Mesenchymal stem cell (in vitro differentiated cells and primary cell): ENCODE measurements at regions not wholly inside any gene's neighbourhood (a gene's known extent, or its start where the extent isn't known, plus 50 kb on each side); places are given as distances from the start of the nearest gene placed in this dataset.

Experiments used
- DNase-seq: peaks from one replicate; pipeline ENCODE4 v3.0.0-alpha.2; 2013
- H2AFZ ChIP-seq: one replicate; pipeline ENCODE4 v1.6.1; 2013; ENCODE audit warnings: low read depth, mild to moderate bottlenecking, control low read depth, inconsistent platforms, low read length, moderate library complexity
- H2AK5ac ChIP-seq: 2 replicates; pipeline ENCODE4 v1.6.1; 2013; ENCODE audit warnings: low read length, moderate library complexity, mild to moderate bottlenecking, inconsistent platforms; ENCODE audit not compliant: severe bottlenecking
- H2BK120ac ChIP-seq: one replicate; pipeline ENCODE4 v1.6.1; 2013; ENCODE audit warnings: low read depth, mild to moderate bottlenecking, inconsistent platforms, low read length, moderate library complexity
- H2BK12ac ChIP-seq, 2 experiments: one replicate each; pipeline ENCODE4 v1.6.1; 2013; ENCODE audit warnings: inconsistent platforms in 2 of 2, low read length in 2 of 2, mild to moderate bottlenecking in 2 of 2, moderate library complexity in 2 of 2, control low read depth in 1 of 2
- H2BK15ac ChIP-seq: one replicate; pipeline ENCODE4 v1.6.1; 2013; ENCODE audit warnings: mild to moderate bottlenecking, low read depth, inconsistent platforms; ENCODE audit not compliant: poor library complexity, severe bottlenecking
- H2BK5ac ChIP-seq: 2 replicates; pipeline ENCODE4 v1.6.1; 2013; ENCODE audit warnings: low read depth, mild to moderate bottlenecking, low read length, control low read depth, inconsistent platforms; ENCODE audit not compliant: poor library complexity, severe bottlenecking
- H3K14ac ChIP-seq, 2 experiments: one replicate each; pipeline ENCODE4 v1.6.1; 2013; ENCODE audit warnings: inconsistent platforms in 2 of 2, low read length in 2 of 2, control low read depth in 1 of 2, mild to moderate bottlenecking in 1 of 2, moderate library complexity in 1 of 2
- H3K18ac ChIP-seq, 2 experiments: one replicate each; pipeline ENCODE4 v1.6.1; 2013; ENCODE audit warnings: inconsistent platforms in 2 of 2, low read length in 2 of 2, control low read depth in 1 of 2, low read depth in 1 of 2, mild to moderate bottlenecking in 1 of 2
- H3K23ac ChIP-seq, 2 experiments: one replicate each; pipeline ENCODE4 v1.6.1; 2013; ENCODE audit warnings: inconsistent platforms in 2 of 2, low read length in 2 of 2, mild to moderate bottlenecking in 2 of 2, moderate library complexity in 2 of 2, control low read depth in 1 of 2
- H3K27ac ChIP-seq: 2 replicates; pipeline ENCODE4 v1.5.1; 2013; ENCODE audit warnings: mild to moderate bottlenecking, moderate library complexity, low read length, control low read depth, inconsistent platforms; ENCODE audit not compliant: poor library complexity, severe bottlenecking
- H3K27me3 ChIP-seq, 2 experiments: 2 replicates each; pipeline versions ENCODE4 v1.6.1 to v1.7.0; 2013; ENCODE audit warnings: low read length in 2 of 2, mild to moderate bottlenecking in 2 of 2, moderate library complexity in 2 of 2, control low read depth in 1 of 2, inconsistent platforms in 1 of 2; ENCODE audit not compliant: control insufficient read depth in 1 of 2, insufficient read depth in 1 of 2
- H3K36me3 ChIP-seq, 2 experiments: 2 replicates each; pipeline versions ENCODE4 v1.6.1 to v1.7.0; 2013; ENCODE audit warnings: low read length in 2 of 2, control low read depth in 1 of 2, inconsistent platforms in 1 of 2, low read depth in 1 of 2, mild to moderate bottlenecking in 1 of 2; ENCODE audit not compliant: insufficient read depth in 2 of 2, control insufficient read depth in 1 of 2
- H3K4ac ChIP-seq, 2 experiments: one replicate each; pipeline ENCODE4 v1.6.1; 2013; ENCODE audit warnings: inconsistent platforms in 2 of 2, low read length in 2 of 2, mild to moderate bottlenecking in 2 of 2, moderate library complexity in 2 of 2, control low read depth in 1 of 2, low read depth in 1 of 2
- H3K4me1 ChIP-seq: 2 replicates; pipeline ENCODE4 v1.6.1; 2013; ENCODE audit warnings: low read depth, low read length, control low read depth; ENCODE audit not compliant: control insufficient read depth, insufficient read depth
- H3K4me2 ChIP-seq: 2 replicates; pipeline ENCODE4 v1.6.1; 2013; ENCODE audit warnings: low read length, mild to moderate bottlenecking, inconsistent platforms; ENCODE audit not compliant: poor library complexity, severe bottlenecking
- H3K4me3 ChIP-seq, 2 experiments: 2 replicates each; pipeline versions ENCODE4 v1.5.1 to v1.7.0; 2013; ENCODE audit warnings: low read length in 2 of 2, mild to moderate bottlenecking in 2 of 2, control low read depth in 1 of 2, low read depth in 1 of 2; ENCODE audit not compliant: insufficient read depth in 1 of 2
- H3K79me1 ChIP-seq: replicated peaks from 2 replicates; pipeline ENCODE4 v1.6.1; 2013; ENCODE audit warnings: mild to moderate bottlenecking, control low read depth, low read length, inconsistent platforms; ENCODE audit not compliant: poor library complexity, severe bottlenecking
- H3K9ac ChIP-seq: 2 replicates; pipeline ENCODE4 v1.7.0; 2013; ENCODE audit warnings: mild to moderate bottlenecking, low read length, moderate library complexity
- H3K9me3 ChIP-seq: 2 replicates; pipeline ENCODE4 v1.7.0; 2013; ENCODE audit warnings: mild to moderate bottlenecking, low read length; ENCODE audit not compliant: control insufficient read depth
- H4K8ac ChIP-seq: one replicate; pipeline ENCODE4 v1.6.1; 2013; ENCODE audit warnings: inconsistent platforms, mild to moderate bottlenecking, low read length, moderate library complexity
- H4K91ac ChIP-seq: one replicate; pipeline ENCODE4 v1.6.1; 2013; ENCODE audit warnings: mild to moderate bottlenecking, low read length, inconsistent platforms
- WGBS: methylation state at CpG from one replicate; pipeline ENCODE4 v1.1.7; 2013; ENCODE audit warnings: mixed read lengths; 5-methylcytosine and 5-hydroxymethylcytosine counted together

- Histone ChIP-seq H3K9ac (no peak overlapping the region), H2BK12ac (no peak overlapping the region), H3K27me3 (peaks cover 0 to 17% of the 10 kb centered on the region in 2 experiments), H3K18ac (no peak overlapping the region), H3K79me1 (no peaks in the 10 kb centered on the region), H2AK5ac (no peak overlapping the region), H3K14ac (no peak overlapping the region), H4K8ac (no peak overlapping the region), H3K23ac (no peak overlapping the region), H3K36me3 (no peaks in the 10 kb centered on the region), H3K9me3 (no peaks in the 10 kb centered on the region), H2AFZ (no peak overlapping the region), H4K91ac (no peak overlapping the region), H2BK120ac (no peak overlapping the region), H3K4me3 (no peak overlapping the region), H3K4ac (no peak overlapping the region), H3K4me2 (no peak overlapping the region), H2BK15ac (no peak overlapping the region), H2BK5ac (no peak overlapping the region), H3K4me1 (no peaks in the 10 kb centered on the region), H3K27ac (no peak overlapping the region)
- no peak for DNase-seq
- 43% methylated on average over 3 of the region's 6 CpGs for WGBS
These were observed 235.4 kb downstream of the TTLL7 start for GRCh38 chr1:83763361-83764095.

DNA sequence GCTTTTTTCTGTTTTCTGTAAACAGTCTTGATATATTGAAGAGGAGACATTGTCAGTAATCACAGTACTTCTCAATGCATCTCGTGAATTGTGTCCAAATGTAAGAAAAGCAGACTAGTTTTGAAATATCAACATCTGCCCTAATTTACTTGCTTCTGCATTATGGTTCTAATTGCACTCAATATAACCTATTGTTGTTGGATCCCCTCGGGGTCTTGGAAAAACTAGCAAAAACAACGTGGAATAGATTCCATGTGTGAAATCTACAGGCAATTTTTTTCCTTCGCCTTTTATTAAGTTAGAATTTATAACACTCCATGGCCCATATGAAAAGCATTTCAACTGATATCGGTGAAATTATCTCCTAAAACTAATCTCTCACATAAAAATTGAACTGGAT is 236.5 kb downstream of the TTLL7 start:
- H2BK12ac ChIP-seq, result no peak overlapping the region
- H3K9ac ChIP-seq, result no peak overlapping the region
- H3K4me3 ChIP-seq, result no peak overlapping the region
- DNase-seq, result no peak
- H3K4me2 ChIP-seq, result no peak overlapping the region
- peaks cover 0 to 17% of the 10 kb centered on the region in 2 experiments for H3K27me3 ChIP-seq
- no peaks in the 10 kb centered on the region for H3K9me3 ChIP-seq
- no peak overlapping the region for H3K14ac ChIP-seq
- no peak overlapping the region for H4K8ac ChIP-seq
- no peak overlapping the region for H4K91ac ChIP-seq
- H2BK120ac ChIP-seq, result no peak overlapping the region
- no peaks in the 10 kb centered on the region for H3K36me3 ChIP-seq
- H2AFZ ChIP-seq, result no peak overlapping the region
- no peak overlapping the region for H2BK15ac ChIP-seq
- H3K4me1 ChIP-seq, result no peaks in the 10 kb centered on the region
- H3K23ac ChIP-seq, result no peak overlapping the region
- H2BK5ac ChIP-seq, result no peak overlapping the region
- H2AK5ac ChIP-seq, result no peak overlapping the region
- no peak overlapping the region for H3K18ac ChIP-seq
- H3K4ac ChIP-seq, result no peak overlapping the region
- H3K79me1 ChIP-seq, result no peaks in the 10 kb centered on the region
- H3K27ac ChIP-seq, result no peak overlapping the region
- 93% methylated on average over 4 of the region's 5 CpGs for WGBS

DNA sequence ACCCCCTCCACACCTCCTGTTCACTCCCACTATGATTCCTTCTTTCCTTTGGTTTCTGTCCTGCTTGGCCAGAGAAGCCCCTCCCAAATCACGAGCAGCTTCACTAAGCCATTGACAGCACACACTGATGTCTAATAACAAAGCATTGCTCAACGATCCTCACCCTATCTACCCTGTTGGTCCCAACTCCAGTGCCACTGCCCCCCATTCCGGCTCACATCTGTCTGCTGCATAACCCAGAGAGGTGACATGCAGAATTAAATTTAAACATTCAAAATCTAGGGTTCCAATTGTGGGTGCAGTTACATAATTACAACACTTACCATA is 236.9 kb downstream of the TTLL7 start:
- H2AFZ ChIP-seq, result no peak overlapping the region
- peak overlapping the region in 1 of 2 experiments; percentile 72 for H3K23ac ChIP-seq
- H2BK5ac ChIP-seq, result no peak overlapping the region
- no peak overlapping the region for H2BK120ac ChIP-seq
- H3K4me2 ChIP-seq, result no peak overlapping the region
- no peak overlapping the region for H3K18ac ChIP-seq
- WGBS, result 60% methylated on average over 3 of the region's 3 CpGs
- no peak for DNase-seq
- peak overlapping the region in 1 of 2 experiments; percentile 81 for H3K14ac ChIP-seq
- no peaks in the 10 kb centered on the region for H3K79me1 ChIP-seq
- H3K36me3 ChIP-seq, result no peaks in the 10 kb centered on the region
- peaks cover 0 to 17% of the 10 kb centered on the region in 2 experiments for H3K27me3 ChIP-seq
- no peak overlapping the region for H4K8ac ChIP-seq
- no peak overlapping the region for H2BK15ac ChIP-seq
- peak overlapping the region in 1 of 2 experiments; percentile 22 for H3K4me3 ChIP-seq
- no peak overlapping the region for H2AK5ac ChIP-seq
- no peaks in the 10 kb centered on the region for H3K9me3 ChIP-seq
- H3K27ac ChIP-seq, result no peak overlapping the region
- no peak overlapping the region for H3K4ac ChIP-seq
- no peak overlapping the region for H4K91ac ChIP-seq
- H2BK12ac ChIP-seq, result no peak overlapping the region
- no peaks in the 10 kb centered on the region for H3K4me1 ChIP-seq
- H3K9ac ChIP-seq, result no peak overlapping the region

GRCh38 chr1:83761167-83762038 is 237.5 kb downstream of the TTLL7 start:
- H4K8ac ChIP-seq, result no peak overlapping the region
- no peak overlapping the region for H2AK5ac ChIP-seq
- H3K9me3 ChIP-seq, result no peaks in the 10 kb centered on the region
- peak overlapping the region in 1 of 2 experiments; percentile 72 for H3K23ac ChIP-seq
- H2BK12ac ChIP-seq, result no peak overlapping the region
- no peak overlapping the region for H3K18ac ChIP-seq
- no peak overlapping the region for H2BK120ac ChIP-seq
- H3K4me2 ChIP-seq, result no peak overlapping the region
- H2BK15ac ChIP-seq, result no peak overlapping the region
- WGBS, result 84% methylated on average over 5 of the region's 8 CpGs
- H3K4ac ChIP-seq, result no peak overlapping the region
- no peak overlapping the region for H3K9ac ChIP-seq
- peak overlapping the region in 1 of 2 experiments; percentile 22 for H3K4me3 ChIP-seq
- H3K79me1 ChIP-seq, result no peaks in the 10 kb centered on the region
- H3K27me3 ChIP-seq, result peaks cover 0 to 17% of the 10 kb centered on the region in 2 experiments
- H2BK5ac ChIP-seq, result no peak overlapping the region
- no peak overlapping the region for H3K27ac ChIP-seq
- no peaks in the 10 kb centered on the region for H3K36me3 ChIP-seq
- H2AFZ ChIP-seq, result no peak overlapping the region
- DNase-seq, result no peak
- no peak overlapping the region for H4K91ac ChIP-seq
- no peaks in the 10 kb centered on the region for H3K4me1 ChIP-seq
- H3K14ac ChIP-seq, result peak overlapping the region in 1 of 2 experiments; percentile 81
